Mesothelial cell of epicardium (in vitro differentiated cells): ENCODE measurements at regions not wholly inside any gene's neighbourhood (a gene's known extent, or its start where the extent isn't known, plus 50 kb on each side); places are given as distances from the start of the nearest gene placed in this dataset.
A peak's percentile ranks its signal among the peaks of the same experiment; 100 is the strongest.

Experiments
- DNase-seq, 2 experiments: peaks; one replicate each; pipeline ENCODE4 v3.0.0; 2021; ENCODE audit warnings: low spot score in 2 of 2; ENCODE audit not compliant: unreplicated experiment in 2 of 2
- H3K27ac Mint-ChIP-seq: 2 replicates; pipeline ENCODE4 v1.8.0; 2021; ENCODE audit warnings: mixed read lengths
- H3K27me3 Mint-ChIP-seq: 2 replicates; pipeline ENCODE4 v1.8.0; 2021; ENCODE audit warnings: low read depth, mixed read lengths
- H3K36me3 Mint-ChIP-seq: 2 replicates; pipeline ENCODE4 v1.8.0; 2021; ENCODE audit warnings: mixed read lengths
- H3K4me1 Mint-ChIP-seq: 2 replicates; pipeline ENCODE4 v1.8.0; 2021; ENCODE audit warnings: mixed read lengths
- H3K4me3 Mint-ChIP-seq: 2 replicates; pipeline ENCODE4 v1.8.0; 2021; ENCODE audit warnings: mild to moderate bottlenecking, moderate library complexity, mixed read lengths
- H3K9me3 Mint-ChIP-seq: 2 replicates; pipeline ENCODE4 v1.8.0; 2021; ENCODE audit warnings: mixed read lengths
- TF ChIP-seq, protein P1 (sequence below): fragments of 200-600 bp; sonication (generic); IDR thresholded peaks from one replicate; pipeline ENCODE4 v1.5.0; 2021; ENCODE audit warnings: antibody characterized with exemption; ENCODE audit not compliant: unreplicated experiment

- H3K4me3 Mint-ChIP-seq = no peak overlapping the region
- no peak for DNase-seq
- peak overlapping the region; percentile 23 for H3K27ac Mint-ChIP-seq
- no peaks in the 10 kb centered on the region for H3K27me3 Mint-ChIP-seq
- H3K9me3 Mint-ChIP-seq = no peaks in the 10 kb centered on the region
- TF ChIP-seq, protein P1, sequence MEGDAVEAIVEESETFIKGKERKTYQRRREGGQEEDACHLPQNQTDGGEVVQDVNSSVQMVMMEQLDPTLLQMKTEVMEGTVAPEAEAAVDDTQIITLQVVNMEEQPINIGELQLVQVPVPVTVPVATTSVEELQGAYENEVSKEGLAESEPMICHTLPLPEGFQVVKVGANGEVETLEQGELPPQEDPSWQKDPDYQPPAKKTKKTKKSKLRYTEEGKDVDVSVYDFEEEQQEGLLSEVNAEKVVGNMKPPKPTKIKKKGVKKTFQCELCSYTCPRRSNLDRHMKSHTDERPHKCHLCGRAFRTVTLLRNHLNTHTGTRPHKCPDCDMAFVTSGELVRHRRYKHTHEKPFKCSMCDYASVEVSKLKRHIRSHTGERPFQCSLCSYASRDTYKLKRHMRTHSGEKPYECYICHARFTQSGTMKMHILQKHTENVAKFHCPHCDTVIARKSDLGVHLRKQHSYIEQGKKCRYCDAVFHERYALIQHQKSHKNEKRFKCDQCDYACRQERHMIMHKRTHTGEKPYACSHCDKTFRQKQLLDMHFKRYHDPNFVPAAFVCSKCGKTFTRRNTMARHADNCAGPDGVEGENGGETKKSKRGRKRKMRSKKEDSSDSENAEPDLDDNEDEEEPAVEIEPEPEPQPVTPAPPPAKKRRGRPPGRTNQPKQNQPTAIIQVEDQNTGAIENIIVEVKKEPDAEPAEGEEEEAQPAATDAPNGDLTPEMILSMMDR = no peak
- H3K36me3 Mint-ChIP-seq = peaks cover 1% of the 10 kb centered on the region
- H3K4me1 Mint-ChIP-seq = peaks cover 45% of the 10 kb centered on the region
Measured at GRCh38 chr15:96125721-96126415, 204.6 kb upstream of the NR2F2 start.

- H3K9me3 Mint-ChIP-seq = no peaks in the 10 kb centered on the region
- no peak overlapping the region for H3K27ac Mint-ChIP-seq
- DNase-seq = no peak
- peaks cover 1% of the 10 kb centered on the region for H3K36me3 Mint-ChIP-seq
- TF ChIP-seq, protein P1 = no peak
- no peaks in the 10 kb centered on the region for H3K27me3 Mint-ChIP-seq
- H3K4me1 Mint-ChIP-seq = peaks cover 35% of the 10 kb centered on the region
- H3K4me3 Mint-ChIP-seq = no peak overlapping the region
Measured at GRCh38 chr15:96126859-96127258, 203.6 kb upstream of the NR2F2 start.

DNA sequence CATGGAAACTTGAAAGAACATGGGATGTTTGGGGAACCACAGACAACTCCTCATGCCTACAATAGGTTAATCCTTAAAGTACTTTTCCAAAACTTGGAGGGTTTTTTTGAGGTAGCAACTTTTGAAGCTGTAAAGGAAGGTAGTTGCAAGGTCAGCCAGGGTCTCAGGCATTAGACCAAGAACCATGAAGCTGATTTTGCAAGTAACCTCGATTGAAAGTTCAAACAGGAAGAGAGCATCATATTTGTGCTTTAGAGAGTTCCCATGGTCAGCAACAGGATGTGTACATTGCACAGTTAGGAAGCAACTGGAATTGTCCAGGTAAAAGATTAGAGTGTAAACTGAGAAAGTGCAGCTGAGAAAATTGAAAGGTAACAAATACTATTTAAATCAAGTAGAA, 199.8 kb upstream of the NR2F2 start:
- Mint-ChIP-seq H3K4me1 (peaks cover 2% of the 10 kb centered on the region), H3K4me3 (no peak overlapping the region), H3K36me3 (peaks cover 6% of the 10 kb centered on the region), H3K27me3 (no peaks in the 10 kb centered on the region), H3K9me3 (peaks cover 4% of the 10 kb centered on the region), H3K27ac (no peak overlapping the region)
- TF ChIP-seq, protein P1 = no peak
- no peak for DNase-seq

GRCh38 chr15:96132126-96132525, 198.4 kb upstream of the NR2F2 start:
- TF ChIP-seq, protein P1 = no peak
- H3K27me3 Mint-ChIP-seq = no peaks in the 10 kb centered on the region

GRCh38 chr15:96135166-96136093, 195.1 kb upstream of the NR2F2 start:
- Mint-ChIP-seq H3K27ac (no peak overlapping the region), H3K9me3 (peaks cover 26% of the 10 kb centered on the region), H3K36me3 (peaks cover 8% of the 10 kb centered on the region), H3K4me3 (no peak overlapping the region), H3K27me3 (no peaks in the 10 kb centered on the region), H3K4me1 (no peaks in the 10 kb centered on the region)
- TF ChIP-seq, protein P1 = no peak
- DNase-seq = no peak

More at GRCh38 chr15:96132126-96132525, 198.4 kb upstream of the NR2F2 start:
- H3K27ac Mint-ChIP-seq = no peak overlapping the region
- no peak overlapping the region for H3K4me3 Mint-ChIP-seq
- H3K36me3 Mint-ChIP-seq = peaks cover 6% of the 10 kb centered on the region
- no peak for DNase-seq
- H3K9me3 Mint-ChIP-seq = peaks cover 6% of the 10 kb centered on the region
- H3K4me1 Mint-ChIP-seq = no peaks in the 10 kb centered on the region
